ENCODE measurements at regions not wholly inside any gene's neighbourhood (a gene's known extent, or its start where the extent isn't known, plus 50 kb on each side); places are given as distances from the start of the nearest gene placed in this dataset.

DNA sequence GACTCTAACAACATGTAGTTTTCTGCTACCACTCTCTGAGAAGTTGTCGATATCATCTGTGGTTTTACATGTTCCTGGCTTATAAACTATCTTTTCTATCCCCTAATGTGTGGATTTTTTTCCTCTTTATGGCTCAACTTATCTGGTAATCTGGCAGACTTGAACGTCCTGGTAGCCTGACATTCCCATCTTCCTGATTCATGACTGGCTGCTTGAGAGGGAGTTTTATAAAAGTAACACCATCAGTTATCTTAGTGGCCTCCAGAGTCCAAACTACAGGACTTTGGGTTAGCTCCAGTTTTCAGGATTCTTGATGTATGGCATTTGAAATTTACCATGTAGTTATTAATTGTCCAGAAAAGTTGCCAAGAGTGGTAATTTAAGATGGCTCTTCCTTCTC is 174.0 kb upstream of the GULP1 start:
- TF ChIP-seq, protein P1, sequence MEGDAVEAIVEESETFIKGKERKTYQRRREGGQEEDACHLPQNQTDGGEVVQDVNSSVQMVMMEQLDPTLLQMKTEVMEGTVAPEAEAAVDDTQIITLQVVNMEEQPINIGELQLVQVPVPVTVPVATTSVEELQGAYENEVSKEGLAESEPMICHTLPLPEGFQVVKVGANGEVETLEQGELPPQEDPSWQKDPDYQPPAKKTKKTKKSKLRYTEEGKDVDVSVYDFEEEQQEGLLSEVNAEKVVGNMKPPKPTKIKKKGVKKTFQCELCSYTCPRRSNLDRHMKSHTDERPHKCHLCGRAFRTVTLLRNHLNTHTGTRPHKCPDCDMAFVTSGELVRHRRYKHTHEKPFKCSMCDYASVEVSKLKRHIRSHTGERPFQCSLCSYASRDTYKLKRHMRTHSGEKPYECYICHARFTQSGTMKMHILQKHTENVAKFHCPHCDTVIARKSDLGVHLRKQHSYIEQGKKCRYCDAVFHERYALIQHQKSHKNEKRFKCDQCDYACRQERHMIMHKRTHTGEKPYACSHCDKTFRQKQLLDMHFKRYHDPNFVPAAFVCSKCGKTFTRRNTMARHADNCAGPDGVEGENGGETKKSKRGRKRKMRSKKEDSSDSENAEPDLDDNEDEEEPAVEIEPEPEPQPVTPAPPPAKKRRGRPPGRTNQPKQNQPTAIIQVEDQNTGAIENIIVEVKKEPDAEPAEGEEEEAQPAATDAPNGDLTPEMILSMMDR (IDR thresholded peaks at IDR 0.05 in 4 of 5, conservative IDR thresholded peaks at IDR 0.05 in 1 of 5) = no peak
- no peak for TF ChIP-seq POLR2A (IDR thresholded peaks at IDR 0.05)

Data from gastrocnemius medialis (tissue), 4 donors.